ENCODE measurements at regions not wholly inside any gene's neighbourhood (a gene's known extent, or its start where the extent isn't known, plus 50 kb on each side); places are given as distances from the start of the nearest gene placed in this dataset.
"Not testable (repeated sequence)": the region's sequence is repeated elsewhere in the genome, so short reads cannot be mapped to it uniquely, and the experiment has no call there.

GRCh38 chr21:9008636-9009035, 1512.7 kb upstream of the TPTE start:
- Mint-ChIP-seq H3K4me3 (no peak overlapping the region), H3K27me3 (ENCODE audit: low read depth) (peaks cover 35% of the 10 kb centered on the region), H3K9me3 (peaks cover 3% of the 10 kb centered on the region), H3K36me3 (ENCODE audit: insufficient read depth) (no peaks in the 10 kb centered on the region), H3K4me1 (ENCODE audit: low read depth) (no peaks in the 10 kb centered on the region)
- no peak for DNase-seq
- ATAC-seq = no peak

DNA sequence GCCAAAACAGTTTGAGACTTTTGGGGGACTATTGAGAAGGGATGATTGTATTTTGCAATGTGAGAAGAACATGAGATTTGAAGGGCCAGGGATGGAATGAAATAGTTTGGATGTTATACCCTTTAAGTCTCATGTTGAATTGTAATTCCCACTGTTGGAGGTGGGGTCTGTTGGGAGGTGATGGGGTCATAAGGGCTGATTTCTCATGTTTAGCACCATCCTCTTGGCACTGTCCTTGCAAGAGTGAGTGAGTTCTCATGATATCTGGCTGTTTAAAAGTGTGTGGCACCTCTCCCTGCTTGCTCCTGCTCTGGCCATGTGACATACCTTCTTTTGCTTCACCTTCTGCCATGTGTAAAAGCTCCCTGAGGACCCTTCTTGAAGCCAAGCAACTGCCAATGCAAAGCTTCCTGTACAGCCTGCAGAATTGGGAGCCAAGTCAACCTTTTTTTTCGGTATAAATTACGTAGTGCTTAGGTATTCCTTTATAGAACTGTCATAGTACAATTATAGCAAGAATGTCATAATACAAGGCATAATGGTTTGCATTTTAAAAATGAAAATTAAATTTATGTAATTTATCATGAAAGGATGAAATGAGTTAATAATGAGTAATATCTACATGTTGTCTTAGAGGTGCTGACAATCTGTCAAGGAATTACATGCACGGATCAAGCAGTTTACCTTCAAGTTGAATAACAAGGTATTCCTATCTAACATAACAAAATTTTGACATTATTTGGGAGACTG, 1511.9 kb upstream of the TPTE start:
- DNase-seq; H3K36me3 Mint-ChIP-seq (ENCODE audit: insufficient read depth); H3K4me3 Mint-ChIP-seq; H3K9me3 Mint-ChIP-seq; H3K4me1 Mint-ChIP-seq (ENCODE audit: low read depth); ATAC-seq: not testable (repeated sequence)
- H3K27me3 Mint-ChIP-seq (ENCODE audit: low read depth) = peaks cover 38% of the 10 kb centered on the region

DNA sequence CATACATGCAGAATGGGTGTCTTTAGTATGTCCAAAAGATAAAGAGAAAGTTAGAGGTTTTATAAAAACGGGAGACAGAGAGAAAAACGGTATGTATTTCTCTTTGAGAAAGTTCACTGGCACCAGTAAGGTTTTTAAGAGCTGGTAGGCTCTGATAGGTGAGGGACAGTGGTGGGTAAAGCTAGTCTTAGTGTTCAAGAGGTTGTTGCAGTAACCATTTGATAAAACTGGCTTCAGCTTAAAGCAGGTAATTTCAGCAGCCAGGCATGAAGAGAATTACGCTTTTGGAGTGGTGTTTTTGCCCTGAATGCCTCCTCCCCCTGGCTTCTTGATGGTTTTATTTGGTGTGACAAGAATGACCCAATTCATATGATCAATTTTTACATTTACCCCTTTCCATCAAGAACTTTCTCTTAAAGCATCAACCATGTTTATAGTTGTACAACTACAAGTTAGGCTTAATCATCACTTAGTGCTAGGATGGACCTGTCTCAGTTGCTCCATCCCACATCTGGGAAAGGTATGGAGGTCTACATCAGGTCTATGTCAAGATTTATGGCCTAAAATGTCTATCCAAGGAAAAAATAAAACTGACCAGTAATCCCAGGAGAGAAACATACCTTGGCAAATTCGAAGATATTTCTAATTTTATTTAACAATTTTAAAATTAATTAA, 1511.1 kb upstream of the TPTE start:
- H3K9me3 Mint-ChIP-seq; H3K4me1 Mint-ChIP-seq (ENCODE audit: low read depth); ATAC-seq; H3K4me3 Mint-ChIP-seq; H3K36me3 Mint-ChIP-seq (ENCODE audit: insufficient read depth); DNase-seq: not testable (repeated sequence)
- H3K27me3 Mint-ChIP-seq (ENCODE audit: low read depth) = peaks cover 40% of the 10 kb centered on the region

DNA sequence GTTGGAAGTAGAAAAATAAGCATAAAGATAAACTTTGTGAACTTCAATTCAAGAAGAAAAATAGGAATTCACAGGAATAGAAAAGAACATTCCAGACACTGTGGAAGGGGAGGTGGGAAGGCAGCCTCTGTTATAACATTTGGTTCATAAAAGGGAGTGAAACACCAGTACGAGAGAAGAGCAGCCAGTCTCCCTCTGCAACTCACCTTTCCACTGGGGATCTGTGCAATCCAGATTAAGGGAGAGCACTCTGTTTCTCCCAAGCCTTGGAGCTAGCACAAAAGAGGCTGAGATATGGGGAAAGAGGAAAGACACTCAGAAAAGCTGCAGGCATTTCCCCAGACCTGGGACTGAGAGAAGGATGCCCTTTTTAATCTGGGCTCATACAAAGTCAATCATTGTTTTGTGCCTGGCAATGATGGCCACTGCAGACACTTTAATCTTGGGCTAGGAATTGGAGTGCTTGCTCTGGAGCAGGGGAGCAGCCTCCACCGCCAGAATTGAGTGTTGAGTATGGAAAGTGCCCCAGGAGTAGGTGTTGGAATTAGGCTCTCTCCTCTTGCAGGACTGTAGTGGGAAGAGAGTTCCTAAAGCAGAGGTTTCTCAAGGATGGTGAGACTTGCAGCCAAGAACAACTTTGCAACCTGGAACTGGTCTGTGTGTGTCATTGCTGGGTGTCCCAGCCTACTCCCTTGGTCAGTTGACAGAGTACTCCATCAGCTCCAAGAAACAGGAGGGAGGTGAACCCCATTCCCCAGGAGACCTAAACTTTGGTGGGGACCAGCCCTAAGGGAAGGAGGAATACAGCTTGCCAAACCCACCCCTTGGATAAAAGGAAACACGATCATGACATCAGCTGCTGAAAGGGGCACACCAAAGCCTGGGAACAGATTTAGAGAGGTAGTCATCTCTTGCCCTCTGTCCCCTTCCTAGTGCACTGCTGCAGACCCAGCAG, 1510.2 kb upstream of the TPTE start:
- not testable (repeated sequence) for ATAC-seq; H3K36me3 Mint-ChIP-seq (ENCODE audit: insufficient read depth); H3K4me1 Mint-ChIP-seq (ENCODE audit: low read depth); H3K4me3 Mint-ChIP-seq; DNase-seq; H3K9me3 Mint-ChIP-seq
- H3K27me3 Mint-ChIP-seq (ENCODE audit: low read depth) = peaks cover 40% of the 10 kb centered on the region

DNA sequence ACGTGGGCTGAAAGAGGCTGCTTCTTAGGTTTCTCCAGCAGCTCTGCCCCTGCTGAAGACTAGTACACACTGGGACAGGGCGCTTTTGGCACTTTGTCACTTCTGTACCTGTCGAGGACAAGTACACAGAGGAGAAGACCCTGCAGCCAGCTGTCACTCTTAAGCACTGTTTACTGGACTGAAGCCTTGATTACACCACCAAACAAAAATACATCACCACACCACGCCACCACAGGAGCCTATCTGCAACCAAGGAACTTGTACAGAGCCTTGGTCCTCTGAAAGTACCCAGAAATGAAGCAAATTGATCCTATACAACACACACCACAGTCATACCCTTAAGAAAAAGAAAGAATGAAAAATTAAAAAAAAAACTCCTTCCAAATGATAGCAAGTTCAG, 1509.5 kb upstream of the TPTE start:
- H3K4me3 Mint-ChIP-seq; ATAC-seq; H3K9me3 Mint-ChIP-seq; H3K36me3 Mint-ChIP-seq (ENCODE audit: insufficient read depth); DNase-seq; H3K4me1 Mint-ChIP-seq (ENCODE audit: low read depth): not testable (repeated sequence)
- peaks cover 38% of the 10 kb centered on the region for H3K27me3 Mint-ChIP-seq (ENCODE audit: low read depth)

DNA sequence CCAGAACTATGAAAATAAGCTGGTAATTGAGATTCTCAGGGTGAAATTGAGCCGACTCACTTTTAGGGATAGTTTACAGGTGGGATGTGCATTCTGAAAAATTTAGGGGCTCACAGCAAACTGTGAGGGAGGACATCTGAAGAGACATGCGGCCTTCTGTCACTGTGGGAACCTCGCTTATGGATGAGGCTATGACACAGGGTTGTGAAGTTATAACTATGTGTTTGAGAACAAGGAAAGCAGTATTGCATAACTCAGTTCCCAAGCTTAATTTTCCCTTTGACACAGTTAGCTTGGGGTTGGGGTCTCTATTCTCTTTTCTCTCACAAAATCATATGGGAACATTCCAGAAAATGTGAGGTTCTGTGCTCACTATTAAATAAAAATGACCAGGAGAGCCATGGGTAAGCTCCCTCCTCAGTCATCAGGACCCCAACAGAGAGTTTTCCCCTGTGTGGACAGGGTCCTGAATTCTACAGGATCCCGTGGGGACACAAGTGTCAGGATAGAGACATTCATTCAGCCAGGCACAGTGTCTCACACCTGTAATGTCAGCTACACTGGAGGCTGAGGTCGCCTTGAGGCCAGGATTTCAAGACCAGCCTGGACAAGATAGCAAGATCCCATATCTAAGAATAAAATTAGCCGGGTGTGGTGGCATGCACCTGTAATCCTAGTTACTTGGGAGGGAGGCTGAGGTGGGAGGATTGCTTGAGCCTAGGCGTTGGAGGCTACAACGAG, 1507.7 kb upstream of the TPTE start:
- not testable (repeated sequence) for H3K4me1 Mint-ChIP-seq (ENCODE audit: low read depth); H3K4me3 Mint-ChIP-seq; ATAC-seq; H3K9me3 Mint-ChIP-seq; DNase-seq; H3K36me3 Mint-ChIP-seq (ENCODE audit: insufficient read depth)
- peaks cover 26% of the 10 kb centered on the region for H3K27me3 Mint-ChIP-seq (ENCODE audit: low read depth)

DNA sequence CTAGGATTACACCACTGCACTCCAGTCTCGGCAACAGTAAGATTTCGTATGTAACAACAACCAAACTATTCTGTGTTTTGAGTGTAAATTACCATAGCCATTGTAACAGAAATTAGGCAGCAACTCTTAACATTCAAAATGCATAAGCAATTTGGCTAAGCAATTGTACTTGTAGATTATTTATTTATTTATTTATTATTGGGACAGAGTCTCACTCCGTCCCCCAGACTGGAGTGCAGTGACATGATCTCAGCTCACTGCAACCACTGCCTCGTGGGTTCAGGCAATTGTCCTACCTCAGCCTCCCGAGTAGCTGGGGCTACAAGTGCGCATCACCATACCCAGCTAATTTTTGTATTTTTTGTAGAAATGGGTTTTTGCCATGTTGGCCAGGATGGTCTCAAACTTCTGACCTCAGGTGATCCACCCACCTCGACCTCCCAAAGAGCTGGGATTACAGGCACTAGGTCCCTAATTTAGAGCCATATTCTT, 1507.1 kb upstream of the TPTE start:
- H3K4me1 Mint-ChIP-seq (ENCODE audit: low read depth); ATAC-seq; H3K4me3 Mint-ChIP-seq; H3K36me3 Mint-ChIP-seq (ENCODE audit: insufficient read depth); H3K9me3 Mint-ChIP-seq; DNase-seq: not testable (repeated sequence)
- peaks cover 26% of the 10 kb centered on the region for H3K27me3 Mint-ChIP-seq (ENCODE audit: low read depth)

- H3K36me3 Mint-ChIP-seq (ENCODE audit: insufficient read depth); DNase-seq; ATAC-seq; H3K4me3 Mint-ChIP-seq; H3K9me3 Mint-ChIP-seq; H3K4me1 Mint-ChIP-seq (ENCODE audit: low read depth): not testable (repeated sequence)
- H3K27me3 Mint-ChIP-seq (ENCODE audit: low read depth) = peaks cover 24% of the 10 kb centered on the region
Observed at GRCh38 chr21:9015483-9016197, 1505.7 kb upstream of the TPTE start.

GRCh38 chr21:9017206-9017605, 1504.2 kb upstream of the TPTE start:
- H3K27me3 Mint-ChIP-seq (ENCODE audit: low read depth) = peaks cover 13% of the 10 kb centered on the region
- not testable (repeated sequence) for DNase-seq; H3K9me3 Mint-ChIP-seq; H3K4me1 Mint-ChIP-seq (ENCODE audit: low read depth); H3K36me3 Mint-ChIP-seq (ENCODE audit: insufficient read depth); H3K4me3 Mint-ChIP-seq; ATAC-seq

DNA sequence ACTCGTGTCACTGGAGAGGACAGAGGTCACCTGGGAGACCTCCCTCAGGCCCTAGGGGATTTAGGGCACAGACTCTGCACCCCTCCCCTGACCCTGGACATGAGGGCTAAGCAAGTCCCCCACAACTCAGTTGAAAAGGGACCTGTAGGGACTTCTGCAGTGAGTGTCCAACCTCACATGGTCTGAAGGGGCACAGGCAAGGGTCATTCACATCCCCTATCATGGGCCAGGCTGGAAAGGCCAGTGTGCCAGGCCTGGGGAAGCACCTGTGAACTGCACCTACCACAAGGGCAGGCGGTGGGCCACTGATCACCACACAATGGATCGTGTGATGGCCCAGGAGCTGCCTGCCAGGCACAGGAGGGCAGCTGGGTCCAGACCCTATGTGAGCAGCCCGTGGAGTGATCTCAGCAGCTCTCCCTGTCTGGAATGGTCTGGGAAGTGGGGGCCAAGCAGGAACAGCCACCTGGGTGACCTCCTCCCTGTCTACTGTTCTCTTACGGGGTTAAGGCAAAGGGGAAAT, 1502.6 kb upstream of the TPTE start:
- ATAC-seq; H3K27me3 Mint-ChIP-seq (ENCODE audit: low read depth); DNase-seq; H3K36me3 Mint-ChIP-seq (ENCODE audit: insufficient read depth); H3K4me1 Mint-ChIP-seq (ENCODE audit: low read depth); H3K4me3 Mint-ChIP-seq; H3K9me3 Mint-ChIP-seq: not testable (repeated sequence)

DNA sequence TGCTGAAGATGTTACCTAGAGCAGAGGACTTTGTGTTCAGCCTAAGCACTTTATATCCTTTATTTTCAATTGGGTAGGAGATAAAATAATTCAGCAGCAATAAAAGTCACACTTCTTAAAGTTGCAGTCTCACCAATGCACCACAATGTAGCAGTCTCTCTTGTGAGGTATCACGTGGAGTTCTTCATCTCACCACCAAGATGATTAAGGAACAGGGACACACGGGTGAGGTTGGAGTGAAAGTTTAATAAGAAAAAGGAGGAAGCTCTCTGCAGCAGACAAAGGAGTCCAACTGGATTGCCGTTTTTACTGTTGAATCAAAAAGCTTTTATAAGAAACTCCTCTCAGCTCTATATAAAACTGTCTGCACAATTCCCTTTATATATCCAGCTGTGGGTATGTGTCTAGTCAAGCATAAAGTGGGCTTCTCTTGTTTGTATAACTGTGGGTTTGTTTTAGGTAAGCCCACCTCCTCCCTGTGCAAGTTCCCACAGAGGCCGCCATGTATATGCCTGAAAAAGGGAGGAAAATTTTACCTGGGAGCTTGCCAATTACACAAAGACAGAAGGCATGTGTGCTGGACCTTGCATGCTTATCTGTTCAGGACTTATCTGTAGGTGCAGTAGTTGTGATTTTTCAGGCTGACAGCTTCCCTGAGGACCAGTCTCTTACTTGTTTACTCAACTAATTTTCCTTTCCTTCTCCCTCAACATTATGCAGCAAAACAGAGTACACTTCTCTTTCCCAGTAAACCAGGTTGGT, 1497.2 kb upstream of the TPTE start:
- not testable (repeated sequence) for DNase-seq; H3K4me3 Mint-ChIP-seq; H3K36me3 Mint-ChIP-seq (ENCODE audit: insufficient read depth); H3K27me3 Mint-ChIP-seq (ENCODE audit: low read depth); H3K4me1 Mint-ChIP-seq (ENCODE audit: low read depth); H3K9me3 Mint-ChIP-seq; ATAC-seq

DNA sequence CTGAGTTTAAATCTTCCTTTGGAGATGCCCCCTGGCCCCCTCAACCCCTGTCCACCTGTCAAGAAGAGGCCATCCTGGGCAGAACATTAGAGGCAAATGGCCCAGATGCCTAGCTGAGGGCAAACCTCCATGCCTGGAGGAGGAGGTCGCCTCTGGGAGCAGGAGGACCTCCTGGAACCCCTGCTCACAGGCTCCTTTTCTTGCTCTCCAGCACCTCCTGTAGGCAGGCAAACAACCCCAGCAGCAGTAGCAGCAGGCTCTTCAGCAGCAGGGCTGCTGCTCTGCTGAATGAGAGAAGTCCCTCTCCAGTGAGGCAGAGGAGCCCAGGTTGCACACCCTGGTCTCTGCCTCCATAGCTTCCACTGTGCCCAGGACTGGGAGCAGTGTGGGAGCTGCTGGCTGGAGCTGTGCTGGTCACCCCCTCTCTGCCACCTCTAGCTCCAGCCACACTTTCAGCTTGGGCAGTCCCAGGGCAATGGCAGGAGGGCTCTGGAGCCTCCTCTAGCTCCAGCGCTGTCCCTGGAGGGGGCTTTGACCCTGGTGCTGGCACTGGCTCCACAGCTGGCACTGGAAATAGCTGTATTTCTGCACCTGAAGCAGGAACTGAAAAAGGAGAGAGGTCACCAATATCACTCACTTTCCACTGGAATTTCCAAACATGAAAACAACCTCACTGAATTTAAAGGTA, 1494.5 kb upstream of the TPTE start:
- H3K9me3 Mint-ChIP-seq; H3K4me3 Mint-ChIP-seq; H3K4me1 Mint-ChIP-seq (ENCODE audit: low read depth); ATAC-seq; H3K27me3 Mint-ChIP-seq (ENCODE audit: low read depth); H3K36me3 Mint-ChIP-seq (ENCODE audit: insufficient read depth); DNase-seq: not testable (repeated sequence)

All from activated T-cell treated with anti-CD3 and anti-CD28 coated beads, Interleukin-2, amount 50 U/mL, for 4 hours (primary cell).